ENCODE measurements at regions not wholly inside any gene's neighbourhood (a gene's known extent, or its start where the extent isn't known, plus 50 kb on each side); places are given as distances from the start of the nearest gene placed in this dataset.

DNA sequence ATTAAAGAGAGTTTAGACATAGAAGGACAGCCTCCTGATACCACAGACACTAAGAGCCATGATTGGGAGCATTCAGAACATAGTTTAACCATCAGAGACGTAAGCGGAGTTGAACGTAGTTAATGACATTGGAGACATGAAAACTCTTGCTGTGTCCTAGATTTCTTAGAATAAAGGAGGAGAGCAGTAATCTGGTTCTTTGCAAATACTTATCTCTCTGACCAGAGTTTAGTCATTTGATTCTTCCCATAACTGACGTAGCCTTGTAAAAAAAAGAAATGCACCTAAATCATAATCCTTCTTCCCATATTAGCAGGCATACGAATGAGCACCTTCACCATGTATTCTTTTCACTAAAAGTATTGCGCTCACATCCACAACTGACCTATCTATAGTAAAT, 433.3 kb upstream of the SMC2 start:
- H4K20me1 ChIP-seq (ENCODE audit: insufficient read depth, low read depth, low read length) = no peaks in the 10 kb centered on the region
- H3K36me3 ChIP-seq (ENCODE audit: insufficient read depth, low read length) = no peaks in the 10 kb centered on the region
- H2AFZ ChIP-seq (ENCODE audit: low read length) = no peak overlapping the region
- H3K9me2 ChIP-seq (replicated peaks; ENCODE audit: insufficient read depth, low read length) = no peaks in the 10 kb centered on the region; the same call in 1 of the 2 replicates
- H3K4me2 ChIP-seq (ENCODE audit: low read depth, low read length, poor library complexity, severe bottlenecking) = no peak overlapping the region
- no peak overlapping the region for H3K9ac ChIP-seq (ENCODE audit: low read length)
- H3K4me3 ChIP-seq (ENCODE audit: low read length) = no peak overlapping the region
- no peak overlapping the region for H3K27ac ChIP-seq (ENCODE audit: low read length)
- no peak for DNase-seq
- no peaks in the 10 kb centered on the region for H3K27me3 ChIP-seq (ENCODE audit: low read length)
- H3K79me2 ChIP-seq (ENCODE audit: low read length) = no peaks in the 10 kb centered on the region
- peaks cover 12% of the 10 kb centered on the region; the same call in 1 of the 2 replicates for H3K9me3 ChIP-seq (ENCODE audit: low read length)
- no peaks in the 10 kb centered on the region for H3K4me1 ChIP-seq (ENCODE audit: low read length)

DNA sequence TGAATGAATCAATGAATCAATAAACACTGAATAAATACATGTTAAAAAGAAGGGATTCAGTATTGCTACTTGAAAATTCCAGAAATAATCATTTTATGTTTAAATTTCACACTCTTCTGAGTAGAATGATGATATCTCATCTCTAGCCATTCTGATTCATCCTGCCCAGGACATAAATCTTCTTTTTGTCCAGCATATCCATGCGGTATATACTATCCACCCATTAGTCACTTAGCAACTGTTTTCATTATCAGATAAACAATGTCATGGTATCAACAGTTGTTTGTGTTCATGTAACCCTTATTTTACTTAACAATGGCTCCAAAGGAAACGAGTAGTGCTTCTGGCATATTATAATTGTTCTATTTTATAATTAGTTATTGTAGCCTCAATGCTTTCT, 432.4 kb upstream of the SMC2 start:
- Histone ChIP-seq H3K27me3 (ENCODE audit: low read length) (no peaks in the 10 kb centered on the region), H3K4me3 (ENCODE audit: low read length) (no peak overlapping the region), H3K9me2 (replicated peaks; ENCODE audit: insufficient read depth, low read length) (no peaks in the 10 kb centered on the region; the same call in 1 of the 2 replicates), H3K4me2 (ENCODE audit: low read depth, low read length, poor library complexity, severe bottlenecking) (no peak overlapping the region), H4K20me1 (ENCODE audit: insufficient read depth, low read depth, low read length) (no peaks in the 10 kb centered on the region), H3K79me2 (ENCODE audit: low read length) (no peaks in the 10 kb centered on the region), H3K27ac (ENCODE audit: low read length) (no peak overlapping the region), H3K9me3 (ENCODE audit: low read length) (peaks cover 7% of the 10 kb centered on the region; the same call in 1 of the 2 replicates), H2AFZ (ENCODE audit: low read length) (no peak overlapping the region), H3K9ac (ENCODE audit: low read length) (no peak overlapping the region), H3K4me1 (ENCODE audit: low read length) (no peaks in the 10 kb centered on the region), H3K36me3 (ENCODE audit: insufficient read depth, low read length) (no peaks in the 10 kb centered on the region)
- DNase-seq = no peak

DNA sequence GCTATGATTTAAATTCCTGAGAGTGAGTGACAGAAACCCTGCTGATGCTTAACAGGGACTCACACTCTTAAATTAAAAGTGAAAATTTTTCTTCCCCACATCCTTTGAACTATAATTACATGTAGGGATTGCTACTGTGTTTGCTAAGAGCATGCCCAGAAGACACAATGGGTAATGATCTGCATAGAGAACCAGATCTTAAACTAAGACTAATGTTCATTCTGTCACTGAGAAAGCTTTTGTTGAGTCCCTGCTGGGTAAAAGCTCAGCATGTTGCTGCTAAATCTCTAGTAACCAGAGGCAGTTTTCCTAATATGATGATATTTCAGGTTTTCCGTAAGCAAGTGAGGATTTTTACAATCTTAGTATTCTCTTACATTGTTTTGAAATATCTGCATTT, 424.8 kb upstream of the SMC2 start:
- Histone ChIP-seq H3K4me2 (ENCODE audit: low read depth, low read length, poor library complexity, severe bottlenecking) (no peak overlapping the region), H4K20me1 (ENCODE audit: insufficient read depth, low read depth, low read length) (no peaks in the 10 kb centered on the region), H3K27me3 (ENCODE audit: low read length) (no peaks in the 10 kb centered on the region), H3K79me2 (ENCODE audit: low read length) (no peaks in the 10 kb centered on the region), H3K4me1 (ENCODE audit: low read length) (no peaks in the 10 kb centered on the region), H3K9ac (ENCODE audit: low read length) (no peak overlapping the region), H2AFZ (ENCODE audit: low read length) (no peak overlapping the region), H3K4me3 (ENCODE audit: low read length) (no peak overlapping the region), H3K9me3 (ENCODE audit: low read length) (no peaks in the 10 kb centered on the region), H3K9me2 (replicated peaks; ENCODE audit: insufficient read depth, low read length) (no peaks in the 10 kb centered on the region; the same call in 1 of the 2 replicates), H3K27ac (ENCODE audit: low read length) (no peak overlapping the region), H3K36me3 (ENCODE audit: insufficient read depth, low read length) (no peaks in the 10 kb centered on the region)
- DNase-seq = no peak

DNA sequence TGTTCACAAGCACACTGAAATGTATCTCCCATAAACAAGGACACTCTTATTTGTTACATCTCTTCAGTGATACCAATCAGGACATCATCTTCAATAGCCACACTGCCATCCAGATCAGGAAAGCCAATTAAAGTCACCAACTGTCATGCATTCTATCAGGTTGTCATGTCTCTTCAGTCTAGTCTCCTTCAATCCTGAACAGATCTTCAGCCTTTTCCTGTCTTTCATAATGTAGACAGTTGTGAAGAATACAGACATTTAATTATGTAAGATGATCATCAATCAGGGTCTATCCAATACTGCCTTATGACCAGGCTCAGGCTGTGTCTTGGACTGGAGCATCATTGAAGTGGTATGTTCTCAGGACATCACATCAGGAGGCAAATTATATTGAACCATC, 419.8 kb upstream of the SMC2 start:
- no peak for DNase-seq
- H3K4me2 ChIP-seq (ENCODE audit: low read depth, low read length, poor library complexity, severe bottlenecking) = no peak overlapping the region

DNA sequence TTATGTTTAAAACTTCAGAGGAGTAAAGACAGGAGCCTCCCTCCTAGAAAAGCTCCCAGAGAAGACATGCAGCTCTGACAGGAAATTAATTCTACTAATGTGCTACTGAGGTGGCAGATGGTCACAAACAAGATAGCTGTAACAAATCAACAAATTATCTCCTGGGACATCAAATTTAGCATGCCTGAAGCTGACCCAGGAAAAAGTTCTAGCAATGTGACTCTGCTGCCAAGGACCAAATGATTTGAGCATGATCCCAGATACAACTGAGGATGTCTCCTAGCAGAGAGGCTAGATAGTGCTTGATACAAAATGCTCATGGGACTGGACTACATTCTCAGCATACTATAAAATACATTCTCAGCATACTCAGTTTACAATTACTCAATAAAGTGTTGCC, 413.5 kb upstream of the SMC2 start:
- Histone ChIP-seq H3K9ac (ENCODE audit: low read length) (no peak overlapping the region), H3K4me1 (ENCODE audit: low read length) (no peaks in the 10 kb centered on the region), H3K4me3 (ENCODE audit: low read length) (no peak overlapping the region), H3K27ac (ENCODE audit: low read length) (no peak overlapping the region), H4K20me1 (ENCODE audit: insufficient read depth, low read depth, low read length) (no peaks in the 10 kb centered on the region), H3K9me3 (ENCODE audit: low read length) (no peaks in the 10 kb centered on the region), H3K36me3 (ENCODE audit: insufficient read depth, low read length) (no peaks in the 10 kb centered on the region), H2AFZ (ENCODE audit: low read length) (no peak overlapping the region), H3K79me2 (ENCODE audit: low read length) (no peaks in the 10 kb centered on the region), H3K4me2 (ENCODE audit: low read depth, low read length, poor library complexity, severe bottlenecking) (no peak overlapping the region), H3K9me2 (replicated peaks; ENCODE audit: insufficient read depth, low read length) (no peaks in the 10 kb centered on the region; the same call in 1 of the 2 replicates), H3K27me3 (ENCODE audit: low read length) (no peaks in the 10 kb centered on the region)
- DNase-seq = no peak

More for the DNA sequence above, 419.8 kb upstream of the SMC2 start:
- Histone ChIP-seq H3K79me2 (ENCODE audit: low read length) (no peaks in the 10 kb centered on the region), H3K36me3 (ENCODE audit: insufficient read depth, low read length) (no peaks in the 10 kb centered on the region), H3K4me1 (ENCODE audit: low read length) (no peaks in the 10 kb centered on the region), H3K4me3 (ENCODE audit: low read length) (no peak overlapping the region), H4K20me1 (ENCODE audit: insufficient read depth, low read depth, low read length) (no peaks in the 10 kb centered on the region), H2AFZ (ENCODE audit: low read length) (no peak overlapping the region), H3K9ac (ENCODE audit: low read length) (no peak overlapping the region), H3K27ac (ENCODE audit: low read length) (no peak overlapping the region), H3K9me3 (ENCODE audit: low read length) (no peaks in the 10 kb centered on the region), H3K27me3 (ENCODE audit: low read length) (no peaks in the 10 kb centered on the region), H3K9me2 (replicated peaks; ENCODE audit: insufficient read depth, low read length) (no peaks in the 10 kb centered on the region; the same call in 1 of the 2 replicates)

DNA sequence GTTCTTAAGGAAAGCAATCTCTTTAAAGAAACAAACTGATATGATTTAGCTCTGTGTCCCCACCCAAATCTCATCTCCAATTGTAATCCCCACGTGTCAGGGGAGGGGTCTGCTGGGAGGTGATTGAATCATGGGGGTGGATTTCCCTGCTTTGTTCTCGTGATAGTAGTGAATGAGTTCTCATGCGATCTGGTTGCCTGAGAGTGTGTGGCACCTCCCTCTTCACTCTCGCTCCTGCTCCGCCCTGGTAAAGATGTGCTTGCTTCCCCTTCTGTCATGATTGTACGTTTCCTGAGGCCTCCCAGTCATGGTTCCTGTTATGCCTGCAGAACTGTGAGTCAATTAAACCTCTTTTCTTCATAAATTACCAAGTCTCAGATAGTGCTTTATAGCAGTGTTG, 412.7 kb upstream of the SMC2 start:
- Histone ChIP-seq H3K27me3 (ENCODE audit: low read length) (no peaks in the 10 kb centered on the region), H3K4me3 (ENCODE audit: low read length) (no peak overlapping the region), H3K9me3 (ENCODE audit: low read length) (no peaks in the 10 kb centered on the region), H3K79me2 (ENCODE audit: low read length) (no peaks in the 10 kb centered on the region), H4K20me1 (ENCODE audit: insufficient read depth, low read depth, low read length) (no peaks in the 10 kb centered on the region), H2AFZ (ENCODE audit: low read length) (no peak overlapping the region), H3K4me1 (ENCODE audit: low read length) (no peaks in the 10 kb centered on the region), H3K9ac (ENCODE audit: low read length) (no peak overlapping the region), H3K36me3 (ENCODE audit: insufficient read depth, low read length) (no peaks in the 10 kb centered on the region), H3K9me2 (replicated peaks; ENCODE audit: insufficient read depth, low read length) (no peaks in the 10 kb centered on the region; the same call in 1 of the 2 replicates), H3K27ac (ENCODE audit: low read length) (no peak overlapping the region), H3K4me2 (ENCODE audit: low read depth, low read length, poor library complexity, severe bottlenecking) (no peak overlapping the region)
- DNase-seq = no peak

DNA sequence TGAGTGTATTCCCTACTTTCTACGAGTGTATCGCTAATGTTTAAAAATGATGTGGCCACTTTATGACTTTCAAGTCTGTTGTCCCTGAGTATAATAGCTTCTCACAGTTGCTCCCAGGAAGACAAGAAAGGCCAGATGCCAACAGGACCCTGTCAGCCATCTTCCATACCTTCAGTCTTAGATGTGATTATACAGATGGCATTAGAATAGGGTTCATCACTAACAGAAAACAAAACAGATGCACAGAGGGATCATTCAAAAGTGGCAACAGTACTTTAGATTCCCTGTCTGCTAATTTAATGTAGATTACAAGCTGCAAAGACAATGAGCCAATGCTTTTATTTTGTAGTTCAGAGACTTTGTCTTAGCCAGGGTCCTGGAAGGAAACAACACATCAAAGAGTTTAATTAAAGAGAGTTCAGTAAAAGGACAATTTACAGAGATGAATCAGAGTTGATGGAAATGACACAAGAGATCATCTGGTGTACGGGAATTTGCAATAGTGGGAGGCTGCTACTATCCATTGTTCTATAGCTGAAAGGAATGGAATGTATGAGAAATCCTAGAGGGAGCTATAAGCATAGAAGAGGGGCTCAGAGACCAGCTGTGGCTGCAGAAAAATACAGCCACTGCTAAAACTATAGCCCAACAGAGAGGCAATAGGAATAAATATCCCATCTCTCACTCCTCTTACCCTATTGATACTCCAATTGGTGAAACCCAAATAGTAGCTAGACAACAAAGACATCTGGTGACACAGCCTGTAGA, 393.7 kb upstream of the SMC2 start:
- Histone ChIP-seq H3K9me2 (replicated peaks; ENCODE audit: insufficient read depth, low read length) (no peaks in the 10 kb centered on the region; the same call in 1 of the 2 replicates), H3K36me3 (ENCODE audit: insufficient read depth, low read length) (no peaks in the 10 kb centered on the region), H3K79me2 (ENCODE audit: low read length) (no peaks in the 10 kb centered on the region), H3K4me3 (ENCODE audit: low read length) (no peak overlapping the region), H3K27ac (ENCODE audit: low read length) (no peak overlapping the region), H3K4me1 (ENCODE audit: low read length) (no peaks in the 10 kb centered on the region), H2AFZ (ENCODE audit: low read length) (no peak overlapping the region), H3K27me3 (ENCODE audit: low read length) (no peaks in the 10 kb centered on the region), H3K9ac (ENCODE audit: low read length) (no peak overlapping the region), H3K9me3 (ENCODE audit: low read length) (0 out of 2 replicates have a peak, but pooled peaks cover 2% of the 10 kb centered on the region), H4K20me1 (ENCODE audit: insufficient read depth, low read depth, low read length) (no peaks in the 10 kb centered on the region), H3K4me2 (ENCODE audit: low read depth, low read length, poor library complexity, severe bottlenecking) (no peak overlapping the region)
- no peak for DNase-seq

DNA sequence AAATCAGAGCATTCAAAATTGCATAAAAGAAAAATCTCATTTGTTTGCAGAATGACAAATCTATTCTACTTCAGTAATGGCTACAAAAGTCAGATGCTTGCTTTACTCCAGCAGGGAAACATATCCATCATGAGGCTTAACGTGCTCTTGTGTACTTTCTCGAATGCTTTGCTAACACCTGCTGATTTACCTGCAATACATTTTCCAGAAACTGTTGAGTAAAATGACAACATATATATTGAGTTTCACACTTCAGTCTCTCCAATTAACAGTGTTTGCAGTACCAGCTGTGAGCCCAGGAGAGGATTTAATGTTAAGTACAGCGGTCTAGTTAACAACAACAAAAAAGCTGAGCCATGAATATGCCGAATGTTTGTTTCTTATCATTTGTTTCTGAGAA, 391.5 kb upstream of the SMC2 start:
- Histone ChIP-seq H3K4me3 (ENCODE audit: low read length) (no peak overlapping the region), H3K79me2 (ENCODE audit: low read length) (no peaks in the 10 kb centered on the region), H3K9ac (ENCODE audit: low read length) (no peak overlapping the region), H3K27ac (ENCODE audit: low read length) (no peak overlapping the region), H3K27me3 (ENCODE audit: low read length) (no peaks in the 10 kb centered on the region), H2AFZ (ENCODE audit: low read length) (no peak overlapping the region), H3K9me3 (ENCODE audit: low read length) (0 out of 2 replicates have a peak, but pooled peaks cover 2% of the 10 kb centered on the region), H3K36me3 (ENCODE audit: insufficient read depth, low read length) (no peaks in the 10 kb centered on the region), H3K9me2 (replicated peaks; ENCODE audit: insufficient read depth, low read length) (no peaks in the 10 kb centered on the region; the same call in 1 of the 2 replicates), H3K4me2 (ENCODE audit: low read depth, low read length, poor library complexity, severe bottlenecking) (no peak overlapping the region), H4K20me1 (ENCODE audit: insufficient read depth, low read depth, low read length) (no peaks in the 10 kb centered on the region), H3K4me1 (ENCODE audit: low read length) (no peaks in the 10 kb centered on the region)
- no peak for DNase-seq
